ENCODE measurements at regions not wholly inside any gene's neighbourhood (a gene's known extent, or its start where the extent isn't known, plus 50 kb on each side); places are given as distances from the start of the nearest gene placed in this dataset.

DNA sequence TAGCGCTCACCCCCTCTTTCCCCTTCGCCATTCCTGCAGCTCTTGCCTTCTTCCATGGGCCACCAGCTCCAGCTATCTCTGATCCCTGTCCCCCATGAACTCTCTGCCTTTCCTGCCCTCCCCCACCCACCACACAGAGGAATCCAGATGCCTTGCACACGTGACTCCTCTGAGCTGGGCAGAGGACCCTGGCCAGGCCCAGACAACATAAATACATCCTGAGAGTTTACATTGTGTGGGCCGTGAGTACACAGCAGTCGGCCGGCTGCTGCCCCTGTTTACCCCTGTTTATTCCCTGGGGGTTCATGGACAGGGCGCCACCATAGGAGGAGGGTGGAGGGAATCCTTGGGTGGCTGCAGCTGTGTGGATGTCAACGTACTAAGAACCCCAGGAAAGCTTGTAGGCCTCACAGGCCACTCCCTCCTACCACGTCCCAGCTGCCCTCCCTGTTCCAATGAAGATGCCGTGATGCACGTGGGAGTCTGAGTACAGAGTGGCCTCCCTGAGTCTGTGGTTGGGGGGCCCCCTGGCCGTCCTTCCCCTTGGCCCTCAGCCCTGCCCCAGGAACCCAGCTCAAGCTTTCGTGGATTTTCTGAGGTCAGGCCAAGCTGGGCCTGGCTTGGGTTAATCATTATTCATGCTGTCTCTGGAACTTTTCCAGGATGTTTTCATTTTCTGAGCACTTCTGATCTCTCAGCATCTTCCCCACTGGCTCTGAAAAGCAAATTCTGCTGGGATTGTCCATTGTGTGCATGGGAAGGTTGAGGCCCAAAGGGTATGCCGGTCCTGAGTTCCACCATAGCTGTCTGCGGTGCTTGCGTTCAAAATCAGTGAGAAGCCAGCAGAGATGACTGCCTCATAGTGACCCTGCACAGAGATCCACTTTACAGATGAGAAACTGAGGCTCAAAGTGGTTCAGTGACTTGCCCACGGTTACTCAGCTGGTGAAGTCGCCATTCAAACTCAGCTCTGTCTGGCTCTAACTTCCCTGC, 136.3 kb downstream of the MRPL14 start (continued):
- TF ChIP-seq USF2 (IDR thresholded peaks at IDR 0.05; ENCODE audit: low read depth, low read length) (peak; percentile 74), USF2 (CRISPR knock-in tag; IDR thresholded peaks at IDR 0.05; ENCODE audit: borderline replicate concordance) (peak; percentile 97), ZFP36L1 (CRISPR knock-in tag; IDR thresholded peaks at IDR 0.05) (peak; percentile 77; the same call in 1 of the 2 replicates), ZNF432 (CRISPR knock-in tag; IDR thresholded peaks at IDR 0.05; ENCODE audit: borderline replicate concordance) (no peak), PRDM10 (CRISPR knock-in tag; IDR thresholded peaks at IDR 0.05; ENCODE audit: low read depth) (peak; percentile 82), ZMYM3 (CRISPR knock-in tag; IDR thresholded peaks at IDR 0.05) (peak; percentile 97), FOXJ3 (CRISPR knock-in tag; IDR thresholded peaks at IDR 0.05; ENCODE audit: borderline replicate concordance) (peak; percentile 98), ZNF552 (CRISPR knock-in tag; IDR thresholded peaks at IDR 0.05; ENCODE audit: borderline replicate concordance) (0 out of 2 replicates have a peak, but pooled peaks have one; percentile 65), ZNF343 (CRISPR knock-in tag; IDR thresholded peaks at IDR 0.05) (peak; percentile 70; the same call in 1 of the 2 replicates), ZNF788 (CRISPR knock-in tag; IDR thresholded peaks at IDR 0.05; ENCODE audit: borderline replicate concordance) (peak; percentile 58), ZNF605 (CRISPR knock-in tag; IDR thresholded peaks at IDR 0.05) (peak; percentile 82), ZNF503 (CRISPR knock-in tag; IDR thresholded peaks at IDR 0.05) (peak; percentile 93), KDM4B (CRISPR knock-in tag; IDR thresholded peaks at IDR 0.05) (0 out of 2 replicates have a peak, but pooled peaks have one; percentile 22), TRIM24 (CRISPR knock-in tag; IDR thresholded peaks at IDR 0.05) (no peak)
- TF ChIP-seq, protein P1, sequence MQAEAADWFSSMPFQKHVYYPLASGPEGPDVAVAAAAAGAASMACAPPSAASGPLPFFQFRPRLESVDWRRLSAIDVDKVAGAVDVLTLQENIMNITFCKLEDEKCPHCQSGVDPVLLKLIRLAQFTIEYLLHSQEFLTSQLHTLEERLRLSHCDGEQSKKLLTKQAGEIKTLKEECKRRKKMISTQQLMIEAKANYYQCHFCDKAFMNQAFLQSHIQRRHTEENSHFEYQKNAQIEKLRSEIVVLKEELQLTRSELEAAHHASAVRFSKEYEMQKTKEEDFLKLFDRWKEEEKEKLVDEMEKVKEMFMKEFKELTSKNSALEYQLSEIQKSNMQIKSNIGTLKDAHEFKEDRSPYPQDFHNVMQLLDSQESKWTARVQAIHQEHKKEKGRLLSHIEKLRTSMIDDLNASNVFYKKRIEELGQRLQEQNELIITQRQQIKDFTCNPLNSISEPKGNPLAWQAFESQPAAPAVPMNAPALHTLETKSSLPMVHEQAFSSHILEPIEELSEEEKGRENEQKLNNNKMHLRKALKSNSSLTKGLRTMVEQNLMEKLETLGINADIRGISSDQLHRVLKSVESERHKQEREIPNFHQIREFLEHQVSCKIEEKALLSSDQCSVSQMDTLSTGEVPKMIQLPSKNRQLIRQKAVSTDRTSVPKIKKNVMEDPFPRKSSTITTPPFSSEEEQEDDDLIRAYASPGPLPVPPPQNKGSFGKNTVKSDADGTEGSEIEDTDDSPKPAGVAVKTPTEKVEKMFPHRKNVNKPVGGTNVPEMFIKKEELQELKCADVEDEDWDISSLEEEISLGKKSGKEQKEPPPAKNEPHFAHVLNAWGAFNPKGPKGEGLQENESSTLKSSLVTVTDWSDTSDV (CRISPR knock-in tag; IDR thresholded peaks at IDR 0.05): no peak
- TF ChIP-seq, protein P2, sequence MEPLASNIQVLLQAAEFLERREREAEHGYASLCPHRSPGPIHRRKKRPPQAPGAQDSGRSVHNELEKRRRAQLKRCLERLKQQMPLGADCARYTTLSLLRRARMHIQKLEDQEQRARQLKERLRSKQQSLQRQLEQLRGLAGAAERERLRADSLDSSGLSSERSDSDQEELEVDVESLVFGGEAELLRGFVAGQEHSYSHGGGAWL (CRISPR knock-in tag; IDR thresholded peaks at IDR 0.05): peak; percentile 44; the same call in 1 of the 2 replicates
